Neural progenitor cell (in vitro differentiated cells): ENCODE measurements at regions not wholly inside any gene's neighbourhood (a gene's known extent, or its start where the extent isn't known, plus 50 kb on each side); places are given as distances from the start of the nearest gene placed in this dataset.

Experiments used
- CTCF ChIP-seq: fragments of 200-600 bp; sonication (generic); IDR thresholded peaks from 2 replicates; pipeline ENCODE4 v1.5.1; 2017; ENCODE audit warnings: antibody characterized with exemption, mild to moderate bottlenecking
- EZH2 ChIP-seq: fragments of 200-600 bp; sonication (generic); IDR thresholded peaks from 2 replicates; pipeline ENCODE4 v1.6.1; 2017; ENCODE audit warnings: antibody characterized with exemption, mild to moderate bottlenecking, moderate library complexity

- TF ChIP-seq CTCF, result no peak
- TF ChIP-seq EZH2, result no peak
Measured at GRCh38 chr3:78317774-78318173, 1277.9 kb downstream of the ROBO2 start.
